ENCODE measurements at regions not wholly inside any gene's neighbourhood (a gene's known extent, or its start where the extent isn't known, plus 50 kb on each side); places are given as distances from the start of the nearest gene placed in this dataset.
"Not testable (repeated sequence)": the region's sequence is repeated elsewhere in the genome, so short reads cannot be mapped to it uniquely, and the experiment has no call there.

DNA sequence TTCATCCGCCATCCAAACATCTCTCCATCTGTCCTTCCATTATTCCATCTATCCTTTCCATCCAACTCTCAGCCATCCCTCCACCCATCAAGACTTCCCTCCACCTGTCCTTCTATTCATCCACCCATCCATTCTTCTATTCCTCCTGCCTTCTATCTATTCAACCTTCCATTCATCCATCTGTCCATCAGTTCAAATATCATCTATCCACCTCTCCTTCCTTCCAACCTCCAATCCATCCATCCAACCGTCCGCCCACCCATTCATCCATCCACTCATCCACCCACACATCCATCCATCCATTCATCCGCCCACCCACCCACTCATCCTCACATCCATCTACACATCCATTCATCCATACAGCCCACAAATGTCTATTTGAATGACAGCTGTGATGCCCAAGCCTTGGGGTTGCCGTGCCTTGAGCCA, 132.1 kb downstream of the CEBPB start:
- H3K36me3 ChIP-seq = no peaks in the 10 kb centered on the region
- no peaks in the 10 kb centered on the region for H3K27me3 ChIP-seq
- no peak overlapping the region for H3K4me3 ChIP-seq
- DNase-seq = no peak
- H3K9me3 ChIP-seq = no peaks in the 10 kb centered on the region

DNA sequence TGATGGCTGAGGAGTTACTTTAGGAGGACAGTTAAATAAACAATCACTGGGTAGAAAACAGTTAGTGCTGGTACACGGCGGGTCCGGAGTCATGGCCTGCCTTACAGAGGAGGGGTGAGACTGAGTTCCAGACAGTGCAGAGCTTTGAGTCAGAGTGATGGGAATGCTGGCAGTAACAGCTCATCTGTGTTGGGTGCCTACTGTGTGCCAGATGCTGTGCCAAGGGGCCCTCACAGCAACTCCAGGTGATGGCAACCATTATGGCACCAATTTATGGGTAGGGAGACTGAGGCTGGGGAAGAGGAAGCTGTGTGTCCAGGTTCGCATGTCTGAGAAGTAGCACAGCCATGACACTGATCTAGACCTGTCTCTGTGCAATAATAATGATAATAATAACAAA, 132.6 kb downstream of the CEBPB start:
- Histone ChIP-seq H3K4me3 (no peak overlapping the region), H3K36me3 (no peaks in the 10 kb centered on the region), H3K9me3 (no peaks in the 10 kb centered on the region), H3K27me3 (no peaks in the 10 kb centered on the region)
- DNase-seq = peak; percentile 64

DNA sequence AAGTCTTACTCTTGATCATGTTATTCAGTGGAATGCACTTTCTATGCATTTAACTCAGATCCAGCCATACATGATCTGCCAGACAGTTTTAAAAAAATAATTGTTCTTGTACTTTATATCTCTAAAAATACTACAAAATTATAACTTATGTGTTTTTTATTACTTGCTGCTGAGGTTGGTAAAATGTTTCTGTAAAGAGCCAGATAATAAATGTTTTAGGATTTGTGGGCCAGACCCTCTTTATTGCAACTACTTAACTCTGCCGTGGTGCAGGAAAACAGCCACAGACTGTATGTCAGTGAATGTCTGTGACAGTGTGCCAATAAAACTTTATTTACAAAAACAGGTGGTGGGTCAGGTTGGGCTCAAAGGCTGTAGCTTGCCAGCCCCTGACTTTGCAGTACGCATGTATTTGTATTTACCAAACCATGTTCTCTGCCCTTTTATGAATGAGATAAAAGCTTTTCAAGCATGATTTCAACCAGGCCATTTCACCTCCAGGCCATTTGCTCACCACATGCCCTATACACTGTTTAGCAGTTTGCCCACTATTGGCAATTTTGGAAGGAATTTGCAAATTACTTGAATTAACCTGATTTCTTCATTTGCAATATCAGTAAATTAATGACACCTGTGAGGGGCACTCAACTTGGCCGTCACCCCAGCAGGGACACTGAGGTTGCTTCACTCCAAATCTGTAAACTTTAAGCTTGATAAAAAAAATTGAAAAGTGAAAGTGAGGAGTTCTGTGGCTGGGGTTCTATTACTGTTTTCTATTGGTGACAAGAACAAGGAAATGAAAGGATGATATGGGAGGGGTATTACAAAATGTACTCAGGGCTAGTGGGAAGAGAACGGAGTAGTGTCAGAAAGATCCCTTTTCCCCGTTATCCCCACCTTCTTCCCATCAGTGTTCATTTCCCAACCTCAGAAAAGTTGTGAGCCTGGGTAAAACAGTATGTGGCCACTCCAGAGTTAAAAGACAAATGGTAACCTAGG, 133.4 kb downstream of the CEBPB start:
- DNase-seq = no peak
- H3K36me3 ChIP-seq = no peaks in the 10 kb centered on the region
- H3K27me3 ChIP-seq = no peaks in the 10 kb centered on the region
- H3K4me3 ChIP-seq = no peak overlapping the region
- no peaks in the 10 kb centered on the region for H3K9me3 ChIP-seq

DNA sequence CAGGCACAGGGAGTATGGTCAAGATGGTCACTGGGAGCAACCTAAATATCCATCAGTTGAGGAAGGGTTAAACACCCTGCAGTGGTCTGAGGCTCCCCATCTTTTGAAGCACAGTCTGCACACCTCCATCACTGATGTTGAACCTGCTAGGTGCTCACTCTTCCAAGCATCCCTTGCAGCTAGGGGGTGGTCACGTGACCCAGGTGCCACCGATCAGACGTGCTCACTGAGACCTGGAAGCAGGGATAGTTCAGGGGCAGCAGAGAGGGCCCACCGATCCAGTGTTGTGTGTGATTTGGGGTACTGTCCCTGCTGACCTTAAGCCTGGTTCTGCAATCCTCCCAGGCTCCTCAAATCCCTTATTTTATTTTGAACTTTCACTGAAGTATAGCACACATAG, 134.6 kb downstream of the CEBPB start:
- no peak for DNase-seq
- no peaks in the 10 kb centered on the region for H3K36me3 ChIP-seq
- H3K27me3 ChIP-seq = no peaks in the 10 kb centered on the region
- H3K4me3 ChIP-seq = no peak overlapping the region
- no peaks in the 10 kb centered on the region for H3K9me3 ChIP-seq

DNA sequence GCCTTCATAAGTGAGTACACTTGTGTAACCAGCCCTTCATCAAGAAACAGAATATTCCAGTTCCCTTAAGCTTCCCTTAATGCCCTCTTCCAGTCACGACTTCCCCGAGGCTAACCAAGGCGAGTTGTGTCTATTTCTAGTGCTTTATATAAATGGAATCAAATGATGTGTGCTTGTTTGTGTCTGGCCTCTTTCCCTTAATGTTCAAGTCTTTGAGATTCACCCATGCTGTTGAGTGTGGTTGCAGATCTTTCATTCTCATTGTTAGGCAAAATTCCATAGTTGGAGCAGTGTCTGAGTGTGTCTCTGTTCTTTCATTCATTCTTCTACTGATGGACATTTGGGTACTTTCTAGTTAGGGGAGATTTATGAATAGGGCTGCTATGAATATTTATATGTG, 135.0 kb downstream of the CEBPB start:
- no peaks in the 10 kb centered on the region for H3K36me3 ChIP-seq
- H3K9me3 ChIP-seq = no peaks in the 10 kb centered on the region
- no peak for DNase-seq
- no peak overlapping the region for H3K4me3 ChIP-seq
- no peaks in the 10 kb centered on the region for H3K27me3 ChIP-seq

DNA sequence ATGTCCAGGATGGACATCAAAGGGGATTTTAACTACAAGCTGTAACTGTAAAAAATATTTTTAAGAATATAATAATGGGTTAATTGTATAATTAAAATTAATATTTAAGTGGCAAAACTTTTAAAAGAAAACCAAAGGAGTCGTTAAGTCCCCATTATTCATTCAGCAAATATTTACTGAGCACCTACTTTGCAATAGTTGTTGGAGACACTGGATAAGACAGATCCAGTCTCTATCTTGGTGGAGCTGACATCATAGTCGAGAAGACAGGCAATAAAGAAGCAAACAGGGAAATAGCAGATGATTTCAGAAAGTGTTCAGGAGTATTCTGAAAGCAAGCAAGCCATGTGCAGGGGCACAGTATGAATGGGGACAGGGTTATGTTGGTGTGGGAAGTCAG, 137.0 kb downstream of the CEBPB start:
- H3K36me3 ChIP-seq = no peaks in the 10 kb centered on the region
- H3K4me3 ChIP-seq = no peak overlapping the region
- H3K27me3 ChIP-seq = no peaks in the 10 kb centered on the region
- H3K9me3 ChIP-seq = no peaks in the 10 kb centered on the region
- DNase-seq = no peak

DNA sequence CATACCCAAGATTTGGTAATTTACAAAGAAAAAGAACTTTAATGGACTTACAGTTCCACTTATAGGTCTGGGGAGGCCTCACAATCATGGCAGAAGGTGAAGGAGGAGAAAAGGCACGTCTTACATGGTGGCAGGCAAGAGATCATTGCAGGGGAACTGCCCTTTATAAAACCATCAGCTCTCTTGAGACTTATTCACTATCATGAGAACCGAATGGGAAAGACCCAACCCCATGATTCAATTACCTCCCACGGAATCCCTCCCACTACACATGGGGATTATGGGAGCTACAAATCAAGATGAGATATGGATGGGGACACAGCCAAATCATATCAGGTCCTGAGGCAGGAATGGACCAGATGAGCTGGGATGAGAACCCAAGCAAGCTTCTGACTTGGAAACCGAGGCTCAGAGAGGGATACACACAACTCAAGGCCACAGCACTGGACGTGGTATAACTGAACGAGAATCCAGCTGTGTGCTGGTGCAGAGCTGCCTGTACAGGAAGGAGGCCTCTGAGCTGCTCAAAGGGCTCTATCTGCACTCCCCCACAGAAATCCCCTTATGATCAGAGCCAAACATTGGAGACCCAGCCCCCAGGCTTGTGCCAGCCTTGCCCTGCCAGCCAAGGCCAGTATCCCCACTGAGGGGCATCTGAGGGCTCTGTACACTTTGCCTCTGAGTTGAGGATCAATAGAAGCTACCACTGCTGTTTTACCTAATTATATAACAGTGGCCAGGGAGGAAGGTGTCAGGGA, 137.8 kb downstream of the CEBPB start:
- no peak for DNase-seq
- H3K27me3 ChIP-seq = no peaks in the 10 kb centered on the region
- H3K9me3 ChIP-seq = no peaks in the 10 kb centered on the region
- no peak overlapping the region for H3K4me3 ChIP-seq
- no peaks in the 10 kb centered on the region for H3K36me3 ChIP-seq

DNA sequence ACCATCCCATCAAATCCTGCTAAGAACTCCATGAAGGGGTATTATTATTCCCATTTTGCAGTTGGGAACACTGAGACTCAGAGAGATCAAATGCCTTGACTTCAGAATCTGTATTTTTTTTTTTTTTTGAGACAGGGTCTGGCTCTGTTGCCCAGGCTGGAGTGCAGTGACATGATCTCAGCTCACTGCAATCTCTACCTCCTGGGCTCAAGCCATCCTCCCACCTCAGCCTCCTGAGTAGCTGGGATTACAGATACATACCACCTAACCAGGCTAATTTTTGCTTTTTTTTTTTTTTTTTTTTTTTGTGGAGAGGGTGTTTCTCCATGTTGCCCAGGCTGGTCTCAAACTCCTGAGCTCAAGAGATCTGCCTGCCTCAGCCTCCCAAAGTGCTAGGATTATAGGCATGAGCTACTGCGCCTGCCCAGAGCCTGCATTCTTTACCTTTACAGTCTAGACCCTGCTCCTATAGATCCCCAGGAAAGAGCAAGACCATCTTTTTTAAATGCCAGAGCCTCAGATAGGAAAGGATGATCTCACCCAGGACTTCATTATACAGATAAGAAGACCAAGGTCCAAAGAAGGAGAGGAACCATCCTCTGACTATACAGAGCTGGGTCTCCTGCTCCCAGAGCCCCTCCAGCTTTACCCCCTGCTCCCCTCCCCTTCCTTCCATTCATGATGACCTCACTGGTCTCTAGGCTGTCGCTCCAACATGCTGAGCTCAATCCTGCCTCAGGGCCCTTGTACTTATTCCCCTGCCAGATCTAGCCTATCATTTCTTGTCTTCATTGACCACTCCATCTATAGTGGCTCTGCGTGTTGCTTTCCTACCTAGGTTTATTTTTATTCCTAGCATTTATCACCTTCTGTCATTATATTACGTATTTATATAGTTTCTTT, 138.6 kb downstream of the CEBPB start:
- H3K4me3 ChIP-seq = no peak overlapping the region
- no peaks in the 10 kb centered on the region for H3K9me3 ChIP-seq
- H3K36me3 ChIP-seq = no peaks in the 10 kb centered on the region
- H3K27me3 ChIP-seq = no peaks in the 10 kb centered on the region
- DNase-seq = no peak

DNA sequence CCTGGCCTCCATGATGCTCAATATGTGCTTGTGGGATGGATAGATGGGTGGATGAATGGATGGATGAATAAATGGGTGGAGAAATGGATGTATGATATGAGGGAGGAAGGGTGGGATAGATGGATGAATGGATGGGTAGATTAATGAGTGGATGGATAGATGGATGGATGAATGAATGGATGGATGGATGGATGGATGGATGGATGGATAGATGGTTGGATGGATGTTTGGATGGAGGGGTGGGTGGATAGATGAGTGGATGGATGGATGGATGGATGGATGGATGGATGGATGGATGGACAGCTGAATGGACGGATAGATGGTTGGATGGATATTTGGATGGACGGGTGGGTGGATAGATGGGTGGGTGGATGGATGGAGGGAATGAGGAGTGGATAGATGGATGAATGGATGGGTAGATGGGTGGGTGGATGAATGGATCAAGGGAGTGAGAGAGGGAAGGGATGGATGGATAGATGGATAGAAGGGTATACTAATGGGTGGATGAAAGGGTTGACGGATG, 139.4 kb downstream of the CEBPB start:
- H3K36me3 ChIP-seq = no peaks in the 10 kb centered on the region
- no peak for DNase-seq
- H3K4me3 ChIP-seq = no peak overlapping the region
- no peaks in the 10 kb centered on the region for H3K9me3 ChIP-seq
- no peaks in the 10 kb centered on the region for H3K27me3 ChIP-seq

DNA sequence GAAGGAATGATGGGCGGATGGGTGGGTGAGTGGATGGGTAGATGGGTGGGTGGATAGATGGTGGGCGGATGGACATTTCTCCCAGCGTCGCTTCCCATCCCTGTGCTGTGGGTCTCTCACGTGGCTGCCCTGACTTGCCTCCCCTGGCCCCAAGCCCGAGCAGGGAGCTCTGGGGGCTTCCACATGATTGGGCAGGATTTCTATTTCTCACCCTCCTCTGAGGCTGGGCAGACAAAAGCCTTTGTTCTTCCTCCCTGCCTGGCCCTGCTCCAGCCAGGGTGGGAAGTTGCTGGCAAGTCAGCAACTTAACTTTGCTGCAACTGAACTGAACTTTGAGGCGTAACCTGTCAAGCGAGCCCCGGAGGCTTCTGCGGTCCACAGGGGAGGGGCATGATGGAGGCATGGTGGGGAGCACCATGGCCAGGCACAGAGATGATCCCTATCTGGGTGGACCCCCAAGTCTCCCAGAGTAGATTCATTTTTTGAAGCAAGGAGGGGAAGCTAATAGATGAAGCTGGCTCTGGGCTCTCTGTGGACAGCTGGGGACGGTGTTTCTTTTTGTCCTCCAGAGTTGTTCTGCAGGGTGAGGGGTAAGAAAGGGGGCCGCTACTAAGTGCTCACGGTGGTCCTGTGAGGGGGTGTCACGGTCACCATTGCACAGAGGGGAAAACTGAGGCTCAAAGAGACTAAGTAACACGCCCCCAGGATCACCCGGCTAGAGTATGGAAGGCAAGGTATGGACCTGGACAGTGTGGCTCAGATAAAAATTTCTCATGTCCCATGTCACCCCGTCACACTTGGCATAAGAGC, 140.1 kb downstream of the CEBPB start:
- Histone ChIP-seq H3K9me3 (no peaks in the 10 kb centered on the region), H3K27me3 (no peaks in the 10 kb centered on the region), H3K36me3 (no peaks in the 10 kb centered on the region), H3K4me3 (no peak overlapping the region)
- no peak for DNase-seq

DNA sequence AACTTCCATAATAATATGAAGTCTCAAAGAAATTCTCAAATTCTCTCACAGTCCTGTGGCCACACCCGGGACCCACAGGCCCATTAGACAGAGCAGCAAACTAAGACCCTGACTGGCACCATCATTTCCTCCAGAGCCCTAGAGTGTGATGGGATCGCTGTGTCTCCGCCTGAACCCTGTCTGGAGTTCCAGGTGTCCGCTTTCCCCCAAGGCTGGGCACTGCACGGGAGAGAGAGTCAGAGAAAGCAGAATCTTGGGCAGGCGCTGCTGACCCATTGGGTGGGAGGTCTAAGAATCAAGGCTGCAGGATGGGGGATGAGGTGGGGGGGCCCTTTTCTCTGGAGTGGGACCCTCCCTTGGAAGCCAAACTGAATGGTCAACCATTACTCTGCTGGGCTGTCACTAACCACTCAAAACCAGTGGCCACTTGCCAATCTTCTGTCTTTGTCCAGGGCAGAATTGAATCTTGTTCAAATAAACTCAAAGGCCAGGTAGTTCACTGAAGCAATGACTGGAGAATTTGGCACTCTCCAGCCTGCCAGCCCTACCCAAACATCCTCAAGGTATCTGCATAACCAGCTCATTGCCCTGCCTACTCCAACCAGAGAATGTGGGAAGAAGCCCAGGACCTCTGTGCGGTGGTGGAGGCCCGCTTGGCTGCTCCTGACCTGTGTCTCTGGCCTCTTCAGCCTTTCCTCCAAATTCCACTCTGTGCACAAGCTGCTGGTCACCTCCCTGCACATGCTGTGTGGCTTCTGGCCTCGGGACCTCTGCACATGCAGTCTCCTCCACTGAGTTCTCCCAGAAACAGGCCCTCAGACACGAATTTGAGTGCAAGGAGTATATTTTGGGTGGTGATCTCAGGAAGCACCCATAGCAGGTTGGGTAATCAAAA, 141.1 kb downstream of the CEBPB start:
- H3K27me3 ChIP-seq = no peaks in the 10 kb centered on the region
- H3K9me3 ChIP-seq = no peaks in the 10 kb centered on the region
- no peaks in the 10 kb centered on the region for H3K36me3 ChIP-seq
- H3K4me3 ChIP-seq = no peak overlapping the region
- no peak for DNase-seq

DNA sequence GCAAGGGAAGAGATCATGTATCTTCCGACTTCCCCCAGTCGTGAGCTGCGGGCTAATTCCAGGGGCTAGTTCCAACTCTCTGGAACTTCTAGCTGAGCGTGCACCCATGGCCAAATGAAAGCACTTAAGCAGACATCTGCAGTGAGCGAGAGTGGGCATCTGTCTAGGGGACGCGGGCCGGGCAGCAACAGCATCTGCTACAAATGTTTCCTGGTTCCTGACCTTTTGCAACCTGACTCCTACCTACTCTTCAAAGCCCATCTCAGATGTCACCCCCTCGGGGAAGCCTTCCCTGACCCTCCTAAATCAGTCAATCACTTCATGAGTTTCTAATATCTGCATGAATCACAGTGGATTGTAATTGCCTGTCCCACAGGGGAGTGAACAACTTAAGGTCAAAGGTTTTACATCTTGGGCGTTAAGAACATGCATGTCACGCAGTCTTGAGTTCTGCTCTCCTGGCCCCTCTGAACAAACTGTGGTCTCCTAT, 141.9 kb downstream of the CEBPB start:
- Histone ChIP-seq H3K4me3 (no peak overlapping the region), H3K27me3 (no peaks in the 10 kb centered on the region), H3K9me3 (no peaks in the 10 kb centered on the region), H3K36me3 (no peaks in the 10 kb centered on the region)
- DNase-seq = no peak

DNA sequence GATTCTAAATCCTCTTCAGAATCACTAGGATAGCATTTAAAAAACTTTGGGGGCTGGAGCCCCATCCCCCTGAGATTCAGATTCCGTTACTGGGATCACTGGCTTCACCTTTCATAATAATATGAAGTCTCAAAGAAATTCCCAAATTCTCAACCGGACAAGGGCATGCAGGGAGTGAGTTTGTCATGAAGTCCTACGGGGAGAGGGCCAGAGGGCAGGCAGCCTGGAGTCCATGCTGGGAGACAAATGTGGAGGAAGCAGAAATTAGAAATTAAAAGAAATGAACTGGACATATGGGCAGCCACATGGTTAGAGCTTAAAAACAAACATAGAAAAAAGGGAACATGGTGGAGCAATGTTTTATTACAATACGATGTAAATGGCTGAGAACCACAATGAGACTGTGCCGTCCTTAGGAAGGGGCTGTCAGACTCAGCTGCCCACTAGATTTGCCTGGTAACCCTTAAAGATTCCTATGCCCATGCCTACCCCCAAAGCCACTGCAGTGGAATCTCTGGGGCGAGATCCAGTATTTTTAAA, 142.6 kb downstream of the CEBPB start:
- DNase-seq = no peak
- H3K36me3 ChIP-seq = no peaks in the 10 kb centered on the region
- H3K9me3 ChIP-seq = no peaks in the 10 kb centered on the region
- no peak overlapping the region for H3K4me3 ChIP-seq
- H3K27me3 ChIP-seq = no peaks in the 10 kb centered on the region

DNA sequence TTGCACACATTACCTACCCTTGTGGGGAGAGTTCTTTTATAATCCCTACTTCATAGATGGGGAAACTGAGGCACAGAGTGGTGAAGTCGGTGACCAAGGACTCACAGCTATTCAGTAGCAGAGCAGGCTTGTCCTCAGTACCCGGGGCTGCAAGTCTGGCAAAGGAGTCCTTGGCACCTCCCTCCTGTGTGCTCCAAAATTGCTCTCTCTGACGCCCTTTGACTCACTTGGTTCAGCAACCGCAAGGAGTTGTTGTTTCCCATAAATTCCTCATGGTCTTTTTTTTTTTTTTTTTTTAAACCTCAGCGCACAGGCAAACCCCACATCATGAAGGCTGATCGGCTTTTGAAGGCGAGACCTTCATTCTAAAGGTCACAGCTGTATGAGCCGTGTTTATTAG, 143.2 kb downstream of the CEBPB start:
- DNase-seq = peak; percentile 91
- Histone ChIP-seq H3K27me3 (no peaks in the 10 kb centered on the region), H3K4me3 (no peak overlapping the region), H3K9me3 (no peaks in the 10 kb centered on the region), H3K36me3 (no peaks in the 10 kb centered on the region)

DNA sequence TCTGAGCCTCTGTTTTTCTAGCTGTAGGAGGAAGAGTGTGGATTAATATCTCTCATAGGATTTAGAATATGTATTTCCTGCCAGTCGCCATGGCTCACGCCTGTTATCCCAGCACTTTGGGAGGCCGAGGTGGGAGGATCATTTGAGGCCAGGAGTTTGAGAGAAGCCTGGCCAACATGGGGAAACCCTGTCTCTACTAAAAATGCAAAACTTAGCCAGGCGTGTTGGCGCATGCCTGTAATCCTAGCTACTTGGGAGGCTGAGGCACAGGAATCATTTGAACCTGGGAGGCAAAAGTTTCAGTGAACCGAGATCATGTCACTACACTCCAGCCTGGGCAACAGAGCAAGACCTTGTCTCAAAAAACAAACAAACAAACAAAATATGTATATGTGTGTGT, 143.9 kb downstream of the CEBPB start:
- H3K36me3 ChIP-seq, H3K9me3 ChIP-seq, H3K27me3 ChIP-seq, H3K4me3 ChIP-seq: not testable (repeated sequence)
- DNase-seq = peak; percentile 36
